Epidermal melanocyte (primary cell): ENCODE measurements at regions not wholly inside any gene's neighbourhood (a gene's known extent, or its start where the extent isn't known, plus 50 kb on each side); places are given as distances from the start of the nearest gene placed in this dataset.
"Not testable (repeated sequence)": the region's sequence is repeated elsewhere in the genome, so short reads cannot be mapped to it uniquely, and the experiment has no call there.

Experiments used
- DNase-seq: peaks from one replicate; pipeline ENCODE4 v3.0.0; 2011; ENCODE audit warnings: low spot score; ENCODE audit not compliant: insufficient read length

DNA sequence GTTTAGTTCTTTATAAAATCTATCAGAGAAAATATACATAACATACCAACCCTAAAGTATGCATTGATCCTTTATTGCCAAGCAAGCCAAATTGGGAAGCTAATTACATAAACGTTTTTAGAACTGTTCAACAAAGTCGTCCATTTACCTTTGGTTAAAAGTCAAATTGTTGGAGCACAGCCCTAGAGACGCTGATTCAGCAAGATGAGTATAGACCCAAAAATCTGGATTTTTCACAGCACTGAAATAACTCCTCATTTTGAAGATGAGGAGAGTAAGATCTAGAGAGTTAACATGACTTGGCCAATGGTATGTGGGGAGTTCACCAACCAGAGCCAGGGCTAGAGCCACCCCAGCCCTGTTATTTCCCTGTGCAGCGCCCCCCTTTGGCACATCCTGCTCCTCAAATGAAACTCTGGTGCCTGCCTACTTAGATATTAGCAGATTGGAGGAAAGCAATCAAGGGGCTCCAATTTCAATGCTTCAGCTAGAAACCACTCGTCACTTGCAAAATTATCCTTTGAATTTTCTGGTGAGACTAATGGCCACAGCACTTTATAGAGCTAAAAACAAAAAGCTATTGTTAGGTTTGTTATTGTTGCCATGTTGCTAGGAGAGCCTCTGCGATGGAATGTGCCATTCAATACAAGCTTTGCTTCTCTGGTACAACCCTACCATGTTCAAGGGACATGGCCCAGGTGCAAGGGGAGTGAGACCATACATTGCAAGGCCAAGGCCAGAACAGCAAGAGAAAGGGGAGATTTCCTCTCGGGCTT lies 132.6 kb upstream of the ZEB1 start:
- DNase-seq = no peak

DNA sequence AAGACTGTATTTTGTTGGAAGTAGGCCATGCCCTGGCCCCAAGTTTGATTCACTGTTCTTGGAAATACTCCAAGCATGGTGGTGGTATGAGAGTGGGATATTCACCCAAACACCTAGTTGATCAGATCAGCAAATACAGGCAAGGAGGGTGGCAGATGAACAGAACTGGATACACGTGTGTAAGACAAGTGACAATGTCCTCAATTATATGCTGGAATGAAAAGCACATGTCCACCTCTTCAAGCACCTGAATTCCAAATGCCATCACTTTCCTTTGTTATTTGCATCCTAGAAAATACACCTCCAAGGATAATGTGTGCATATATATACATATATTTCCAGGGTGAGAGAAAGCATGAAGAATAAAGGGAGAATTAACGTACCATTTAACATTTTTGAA lies 131.8 kb upstream of the ZEB1 start:
- DNase-seq = no peak

DNA sequence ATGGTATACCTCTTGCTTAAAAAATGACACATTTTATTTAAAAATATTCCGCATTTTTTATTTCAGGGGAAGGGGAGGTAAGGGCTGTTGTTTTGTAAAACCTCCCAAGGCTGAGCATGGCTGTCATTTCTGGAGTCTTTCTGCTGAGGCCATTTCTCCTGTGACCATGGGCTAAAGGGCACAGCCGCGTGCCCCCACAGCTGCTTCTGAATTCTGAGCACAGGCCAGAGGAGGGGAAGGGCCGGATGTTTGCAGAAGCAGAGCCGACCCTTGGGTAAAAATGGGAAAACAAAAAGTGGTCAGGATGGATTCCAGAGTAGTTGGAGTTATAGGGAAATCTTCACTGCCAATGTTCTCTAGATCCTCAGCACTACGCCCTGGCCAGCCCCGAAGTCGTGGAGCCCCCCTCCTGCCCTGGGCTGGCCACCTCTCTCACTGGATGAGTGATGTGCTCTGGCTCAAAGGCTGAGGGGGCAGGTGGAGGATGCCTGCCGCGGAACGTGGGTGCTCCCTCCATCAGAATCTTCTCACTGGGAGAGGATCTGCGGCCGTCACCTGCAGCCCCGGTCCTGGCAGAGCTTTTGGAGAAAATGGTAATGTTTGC lies 131.3 kb upstream of the ZEB1 start:
- DNase-seq = no peak

DNA sequence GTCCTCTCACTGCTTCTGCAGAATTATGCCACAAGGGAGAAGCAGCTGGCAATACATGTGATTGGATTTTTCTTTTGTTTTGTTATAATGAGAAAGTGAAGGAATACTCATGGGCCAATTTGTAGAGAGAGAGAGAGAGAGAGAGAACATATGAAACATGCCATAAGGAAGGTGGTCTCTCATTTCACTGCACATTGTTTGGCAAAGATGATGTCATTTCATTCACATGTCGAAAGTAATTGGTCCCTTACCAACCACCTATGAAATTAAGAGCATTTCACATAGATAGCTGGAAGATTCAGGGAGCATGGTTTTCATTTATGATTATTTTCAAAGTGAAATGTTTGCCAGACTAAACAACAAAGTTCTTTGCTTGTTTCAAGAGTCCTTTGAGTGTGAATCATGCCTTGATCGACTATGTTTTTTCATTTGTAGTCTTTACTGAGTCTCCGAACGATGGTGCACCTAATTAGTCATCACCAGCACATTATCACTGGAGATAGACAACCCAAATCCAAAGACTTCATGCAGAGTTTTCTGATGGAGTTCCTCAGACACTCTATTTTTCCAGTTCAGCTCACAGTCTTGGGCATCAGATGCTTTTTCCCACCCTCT lies 130.1 kb upstream of the ZEB1 start:
- DNase-seq = no peak

DNA sequence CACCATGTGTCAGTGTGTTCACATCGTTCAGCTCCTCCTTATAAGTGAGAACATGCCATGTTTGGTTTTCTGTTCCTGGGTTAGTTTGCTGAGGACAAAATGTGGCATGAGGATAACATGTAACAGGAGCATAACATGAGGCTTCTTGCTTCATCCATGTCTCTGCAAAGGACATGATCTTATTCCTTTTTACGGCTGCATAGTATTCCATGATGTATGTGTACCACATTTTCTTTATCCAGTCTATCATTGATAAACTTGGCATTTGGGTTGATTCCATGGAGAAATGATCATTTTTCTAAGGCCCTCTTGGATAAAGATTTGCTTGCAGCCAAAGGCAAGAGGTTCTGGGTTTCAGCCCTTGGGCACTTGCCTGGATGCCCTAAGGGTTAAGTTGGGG lies 128.5 kb upstream of the ZEB1 start:
- no peak for DNase-seq

DNA sequence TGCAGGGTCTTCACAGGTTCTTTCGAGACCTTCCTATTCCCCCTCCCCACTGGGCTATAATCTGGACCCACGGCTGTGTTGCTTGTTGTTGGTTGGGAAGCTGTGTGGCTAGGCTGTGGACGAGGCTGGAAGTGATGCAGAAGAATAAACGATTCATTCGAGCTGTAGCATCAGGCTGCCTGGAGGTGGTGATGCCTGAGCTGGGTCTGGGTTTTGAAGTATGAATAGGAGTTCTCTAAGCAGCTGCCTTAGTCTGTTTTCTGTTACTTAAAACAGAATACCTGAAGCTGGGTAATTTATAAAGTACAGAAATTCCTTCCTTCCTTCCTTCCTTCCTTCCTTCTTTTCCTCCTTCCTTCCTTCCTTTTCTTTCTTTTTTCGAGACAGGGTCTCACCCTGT lies 126.5 kb upstream of the ZEB1 start:
- DNase-seq = no peak

DNA sequence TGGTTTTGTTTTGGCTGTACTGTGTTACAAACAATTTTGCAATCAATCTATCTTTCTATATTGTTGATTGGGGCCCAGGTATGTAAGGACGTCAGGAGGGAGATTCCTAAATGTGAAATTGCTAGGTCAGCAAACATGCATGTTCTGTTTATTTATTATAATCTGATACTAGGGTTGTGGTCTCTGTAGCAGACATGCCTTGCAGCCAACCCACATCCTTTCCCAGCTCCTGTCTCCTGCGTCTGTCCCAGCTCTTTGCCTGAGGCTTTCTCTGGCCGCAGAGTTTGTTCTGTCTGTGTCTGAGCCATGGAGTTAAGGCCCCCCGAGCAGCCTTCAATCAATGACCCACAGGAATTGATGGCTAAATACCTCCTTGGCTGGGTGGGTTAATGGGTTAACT lies 124.0 kb upstream of the ZEB1 start:
- no peak for DNase-seq

DNA sequence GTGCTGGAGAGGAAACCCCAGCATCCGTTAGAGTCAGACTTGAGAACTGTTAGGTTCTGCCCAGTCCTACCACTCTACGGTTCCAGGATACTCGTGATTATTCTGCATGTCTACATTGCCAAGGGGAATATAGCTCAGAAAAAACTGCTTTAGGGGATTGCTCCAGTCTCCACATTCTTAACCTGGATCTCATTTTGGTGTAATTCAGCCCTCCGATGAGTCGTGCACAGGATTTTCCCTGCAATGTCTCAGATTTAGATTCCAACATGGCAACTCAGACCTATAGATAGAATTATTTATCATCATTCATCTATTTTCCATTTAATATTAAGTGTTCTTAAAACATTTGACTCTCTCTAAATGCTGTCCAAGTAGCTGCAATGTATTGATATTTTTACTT lies 121.1 kb upstream of the ZEB1 start:
- DNase-seq = no peak

DNA sequence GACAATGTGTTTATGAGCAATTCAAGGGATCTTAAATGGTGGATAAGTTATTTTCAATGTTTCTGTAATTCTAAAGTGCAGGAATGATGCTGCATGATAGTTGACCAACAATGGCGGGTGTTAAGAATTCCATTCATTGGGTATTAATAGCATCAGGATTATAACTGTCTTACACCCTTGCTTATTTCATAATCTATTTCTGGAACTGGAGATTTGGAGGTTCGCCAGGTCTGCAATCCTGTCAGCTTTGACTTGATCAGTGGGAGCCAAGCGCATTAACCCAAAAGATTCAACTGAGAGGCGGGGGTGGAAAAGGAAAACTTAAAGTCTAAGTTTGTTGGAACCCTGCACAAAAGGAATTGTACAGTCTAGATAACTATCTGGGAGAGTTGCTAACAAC lies 114.9 kb upstream of the ZEB1 start:
- DNase-seq = no peak

DNA sequence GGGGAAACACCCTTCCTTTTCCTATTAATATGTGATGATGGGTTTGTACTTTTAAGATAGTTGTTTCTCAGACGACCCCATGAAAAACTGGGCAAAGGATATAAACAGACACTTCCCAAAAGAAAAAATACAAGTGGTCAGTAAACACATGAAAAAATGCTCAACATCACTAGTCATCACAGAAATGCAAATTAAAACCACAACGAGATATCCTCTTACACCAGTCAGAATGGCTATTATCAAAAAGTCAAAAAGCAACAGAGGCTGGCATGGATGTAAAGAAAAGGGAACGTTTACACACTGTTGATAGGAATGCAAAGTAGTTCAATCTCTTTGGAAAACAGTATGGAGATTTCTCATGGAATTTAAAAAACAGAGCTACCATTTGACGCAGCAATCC lies 111.4 kb upstream of the ZEB1 start:
- no peak for DNase-seq

DNA sequence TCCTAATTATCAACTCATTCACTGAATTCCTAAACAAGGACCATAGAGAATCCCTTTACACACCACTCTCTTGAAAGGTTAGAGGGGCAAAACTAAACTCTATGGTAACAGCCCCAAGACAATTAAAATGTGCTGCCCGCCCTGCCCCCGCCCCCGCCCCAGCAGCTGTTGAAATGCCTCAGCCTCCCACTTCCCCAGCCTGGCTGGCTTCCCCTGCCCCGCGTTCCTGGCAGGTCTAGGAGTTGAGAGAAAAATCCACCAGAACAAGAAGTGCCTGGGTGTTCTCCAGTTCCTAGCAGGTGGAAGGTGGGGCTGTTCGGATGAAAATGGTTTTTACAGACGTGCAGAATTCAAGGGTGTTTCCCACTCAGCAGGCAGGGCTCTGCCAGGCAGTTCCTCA lies 109.5 kb upstream of the ZEB1 start:
- DNase-seq = no peak

DNA sequence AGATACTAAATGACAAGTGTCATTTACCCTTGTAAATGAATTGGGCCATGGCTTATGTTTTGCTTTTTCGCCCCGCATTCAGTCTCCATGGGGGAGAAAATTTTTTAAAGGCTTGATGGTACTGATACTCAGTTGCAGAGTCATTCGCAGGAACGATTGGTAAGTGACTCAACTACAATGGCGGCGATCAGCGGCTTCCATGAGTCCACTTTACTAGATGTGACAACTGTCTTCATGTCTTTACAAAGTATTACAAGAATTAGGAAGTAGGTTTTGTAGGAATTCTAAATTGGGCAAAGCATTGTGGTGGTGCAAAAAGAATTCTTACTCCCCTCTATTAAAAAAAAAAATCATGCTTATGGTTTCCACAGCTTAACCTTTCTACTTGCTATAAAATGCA lies 108.8 kb upstream of the ZEB1 start:
- DNase-seq = no peak

DNA sequence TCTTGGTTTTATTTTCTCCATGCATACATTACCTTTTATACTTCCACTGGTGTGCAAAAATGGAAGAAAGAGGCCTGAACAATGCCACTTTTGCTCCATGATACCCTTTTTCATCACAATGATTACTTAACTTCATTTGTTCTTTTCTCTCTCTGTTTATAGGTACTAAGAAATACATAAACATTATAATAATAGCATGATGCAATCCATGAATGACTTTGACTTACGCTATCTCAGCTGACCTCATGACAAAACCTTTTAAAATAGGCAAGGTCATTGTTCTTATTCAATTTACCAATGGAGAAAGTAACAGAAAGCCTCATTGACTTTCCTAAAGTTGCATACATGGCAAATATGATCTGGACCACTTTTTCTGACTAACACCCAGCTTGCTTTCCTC lies 105.1 kb upstream of the ZEB1 start:
- no peak for DNase-seq

DNA sequence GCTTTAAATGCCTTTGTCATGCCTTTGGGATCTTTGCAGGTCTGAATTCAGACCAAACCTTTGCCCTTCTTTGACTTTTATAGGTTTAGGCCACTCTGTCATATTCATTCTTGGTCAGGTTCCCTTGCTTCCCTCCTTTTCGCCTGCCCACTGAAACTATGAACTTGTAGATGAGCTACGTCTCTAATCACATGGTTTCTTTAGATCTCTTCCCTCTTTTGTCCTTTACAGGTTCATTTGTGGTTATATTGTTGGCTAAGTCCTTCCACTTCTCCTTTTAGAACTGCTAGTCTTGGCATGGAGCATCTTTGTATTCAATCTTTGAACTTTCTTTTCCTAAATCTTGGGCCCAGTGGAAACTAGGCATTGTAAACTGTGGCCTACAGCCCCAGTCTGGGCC lies 104.0 kb upstream of the ZEB1 start:
- no peak for DNase-seq

DNA sequence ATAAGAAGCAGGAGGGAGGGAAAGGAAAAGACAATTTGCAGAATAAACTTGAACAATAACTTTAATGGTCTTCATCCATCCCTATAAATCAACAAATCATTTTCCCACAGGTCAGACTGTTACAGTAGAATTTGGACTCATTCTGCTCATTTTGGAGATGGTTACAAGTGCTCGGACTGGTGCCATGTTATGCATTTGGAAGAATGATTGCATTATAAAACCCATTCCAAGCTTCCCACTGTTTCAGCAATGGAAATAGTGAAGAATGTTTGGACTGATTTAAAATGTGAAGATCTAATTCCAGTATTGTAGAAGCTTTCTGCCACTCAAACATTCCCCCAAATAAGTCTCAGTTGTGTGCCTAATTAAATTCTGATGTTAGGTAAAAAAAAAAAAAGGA lies 99.7 kb upstream of the ZEB1 start:
- no peak for DNase-seq

DNA sequence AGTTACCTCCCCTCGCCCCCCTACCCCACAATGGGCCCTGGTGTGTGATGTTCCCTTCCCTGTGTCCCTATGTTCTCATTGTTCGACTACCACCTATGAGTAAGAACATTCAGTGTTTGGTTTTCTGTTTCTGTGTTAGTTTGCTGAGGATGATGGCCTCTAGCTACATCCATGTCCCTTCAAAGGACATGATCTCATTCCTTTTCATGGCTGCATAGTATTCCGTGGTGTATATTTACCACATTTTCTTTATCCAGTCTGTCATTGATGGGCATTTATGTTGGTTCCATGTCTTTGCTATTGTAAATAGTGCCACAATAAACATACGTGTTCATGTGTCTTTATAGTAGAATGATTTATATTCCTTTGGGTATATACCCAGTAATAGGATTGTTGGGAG lies 90.2 kb upstream of the ZEB1 start:
- not testable (repeated sequence) for DNase-seq

DNA sequence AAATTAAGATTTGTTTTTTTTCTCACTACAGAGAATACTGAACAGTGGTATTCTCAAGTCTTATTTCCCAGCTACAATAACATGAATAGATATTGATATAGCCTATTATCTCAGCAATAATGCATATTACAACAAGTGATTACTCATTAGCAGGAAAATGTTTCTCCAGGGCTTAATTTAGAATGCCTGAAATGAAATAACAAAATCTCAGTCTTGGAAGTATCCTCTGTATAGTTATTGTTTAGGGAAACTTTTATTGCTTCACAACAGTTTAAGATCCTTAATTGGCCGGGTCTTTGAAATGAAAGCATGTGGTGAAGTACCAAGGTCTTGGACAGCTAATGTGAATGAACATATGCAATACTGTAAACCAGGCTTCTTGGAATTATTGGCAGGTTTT lies 79.1 kb upstream of the ZEB1 start:
- DNase-seq = no peak

DNA sequence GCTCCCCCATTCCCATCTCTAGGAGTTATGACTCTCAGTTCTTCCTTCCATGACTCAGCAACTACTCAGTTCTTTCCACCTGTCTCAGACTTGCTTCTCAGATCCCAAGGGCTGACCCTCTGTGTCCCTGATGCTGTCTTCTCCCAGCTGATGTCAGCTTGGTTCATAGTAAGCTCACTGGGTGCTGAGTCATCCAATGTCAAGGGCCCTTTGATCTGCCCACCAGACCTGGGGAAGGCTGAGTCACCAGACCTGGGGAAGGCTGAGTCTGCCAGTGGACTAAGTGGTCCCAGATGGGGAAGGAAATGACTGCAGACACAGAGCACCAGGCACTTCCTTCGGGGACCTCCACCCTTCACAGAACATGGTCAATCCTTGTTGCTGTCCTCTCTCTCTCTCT lies 76.1 kb upstream of the ZEB1 start:
- DNase-seq = no peak

DNA sequence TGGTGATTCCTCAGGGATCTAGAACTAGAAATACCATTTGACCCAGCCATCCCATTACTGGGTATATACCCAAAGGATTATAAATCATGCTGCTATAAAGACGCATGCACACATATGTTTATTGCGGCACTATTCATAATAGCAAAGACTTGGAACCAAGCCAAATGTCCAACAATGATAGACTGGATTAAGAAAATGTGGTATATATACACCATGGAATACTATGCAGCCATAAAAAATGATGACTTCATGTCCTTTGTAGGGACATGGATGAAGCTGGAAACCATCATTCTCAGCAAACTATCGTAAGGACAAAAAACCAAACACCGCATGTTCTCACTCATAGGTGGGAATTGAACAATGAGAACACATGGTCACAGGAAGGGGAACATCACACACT lies 67.9 kb upstream of the ZEB1 start:
- not testable (repeated sequence) for DNase-seq

DNA sequence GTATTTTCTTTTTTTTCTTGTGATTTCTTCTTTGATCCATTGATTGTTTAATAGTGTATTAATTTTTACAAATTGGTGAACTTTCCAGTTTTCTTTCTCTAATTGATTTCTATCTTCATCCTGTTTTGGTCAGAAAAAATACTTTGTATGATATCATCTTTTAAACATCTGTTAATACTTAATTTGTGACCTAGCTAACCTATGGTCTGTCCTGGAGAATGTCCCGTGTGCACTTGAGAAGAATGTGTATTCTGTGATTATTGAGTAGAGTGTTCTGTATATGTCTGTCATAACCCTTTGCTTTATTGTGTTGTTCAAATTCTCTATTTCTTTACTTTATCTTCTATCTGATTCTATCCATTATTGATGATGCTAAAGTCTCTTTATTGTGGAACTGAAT lies 65.8 kb upstream of the ZEB1 start:
- no peak for DNase-seq

DNA sequence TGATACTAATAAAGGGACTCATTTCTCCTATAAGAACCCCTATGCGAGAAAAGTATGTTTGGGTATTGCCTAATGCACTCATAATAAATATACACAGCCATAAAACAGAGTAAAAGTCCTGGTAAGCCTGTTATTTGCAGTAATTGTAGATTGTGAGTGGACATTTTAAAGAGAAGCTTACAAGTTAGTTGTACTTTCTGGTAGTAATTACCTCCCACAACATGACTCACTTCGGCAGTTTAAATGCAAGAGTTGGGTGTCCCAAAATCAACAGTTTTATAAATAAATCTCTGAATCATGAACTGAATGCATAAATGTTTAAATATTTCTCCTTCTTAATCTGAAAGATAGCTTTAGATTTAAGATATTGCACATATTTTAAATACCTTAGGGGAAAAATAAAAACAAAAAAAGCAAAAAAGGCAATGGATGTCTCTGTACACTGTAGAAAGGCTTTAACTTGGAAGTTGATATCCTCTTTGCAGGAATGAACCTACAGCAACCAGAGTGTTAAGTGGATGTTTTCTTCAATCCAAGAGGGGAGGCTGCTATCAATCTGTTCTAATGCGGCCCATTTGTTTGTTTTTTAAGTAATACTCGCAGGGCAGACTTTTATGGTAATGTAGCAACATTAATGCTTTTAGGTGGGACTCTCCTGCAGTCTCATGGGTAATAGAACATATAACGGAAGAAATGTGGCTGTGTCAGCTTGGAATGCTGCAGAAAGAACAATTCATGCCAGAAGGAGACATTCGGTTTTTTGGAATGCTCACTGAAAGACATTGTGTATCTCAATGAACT lies 57.3 kb upstream of the ZEB1 start:
- DNase-seq = no peak

DNA sequence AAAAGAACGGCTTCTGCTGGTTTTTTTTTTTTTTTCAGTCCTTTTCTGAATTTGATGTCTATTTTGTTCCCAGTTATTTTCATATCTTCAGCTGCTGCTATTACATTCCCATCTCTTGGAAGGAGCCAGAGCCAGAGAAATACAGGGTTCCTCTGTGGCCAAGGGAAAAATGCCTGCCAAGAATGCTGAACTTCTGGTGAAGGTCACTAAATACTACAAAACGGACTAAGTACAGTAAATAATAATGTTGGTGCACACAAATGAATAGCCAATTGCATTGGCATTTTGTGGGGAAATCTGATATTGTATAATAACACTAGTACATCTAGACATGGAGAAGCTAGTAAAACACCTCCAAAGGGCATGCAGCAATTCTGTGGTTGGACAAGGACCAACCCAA lies 56.3 kb upstream of the ZEB1 start:
- no peak for DNase-seq
